ENCODE measurements at regions not wholly inside any gene's neighbourhood (a gene's known extent, or its start where the extent isn't known, plus 50 kb on each side); places are given as distances from the start of the nearest gene placed in this dataset.

DNA sequence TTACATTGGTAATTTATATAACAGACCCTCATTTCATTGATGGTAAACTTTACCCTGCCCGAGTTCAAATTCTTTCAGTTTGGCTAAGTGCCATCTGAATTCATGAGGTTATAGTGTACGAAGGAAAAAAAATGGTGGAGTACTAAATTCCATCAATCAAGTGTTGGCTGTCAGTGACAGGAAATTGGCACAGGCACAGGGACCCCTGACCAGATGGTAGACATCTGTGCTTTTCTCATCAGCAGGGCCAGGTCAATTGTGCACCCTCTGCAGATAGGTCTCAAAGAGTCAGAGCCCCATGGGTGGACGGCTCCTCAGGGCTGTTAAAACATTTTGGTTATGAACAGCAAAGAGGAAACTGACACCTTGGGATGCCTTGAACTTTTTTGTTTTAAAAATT, 439.2 kb downstream of the SETBP1 start:
- peak in 7 of 11 donors; percentile 18 to 48 (median 36) for DNase-seq (ENCODE audit: extremely low read depth in 1 of 11, low read depth in 9 of 11, low spot score in 4 of 11)

- DNase-seq (ENCODE audit: extremely low read depth in 1 of 11, low read depth in 9 of 11, low spot score in 4 of 11): no peak
Measured at GRCh38 chr18:45121146-45121545, 440.5 kb downstream of the SETBP1 start.

DNA sequence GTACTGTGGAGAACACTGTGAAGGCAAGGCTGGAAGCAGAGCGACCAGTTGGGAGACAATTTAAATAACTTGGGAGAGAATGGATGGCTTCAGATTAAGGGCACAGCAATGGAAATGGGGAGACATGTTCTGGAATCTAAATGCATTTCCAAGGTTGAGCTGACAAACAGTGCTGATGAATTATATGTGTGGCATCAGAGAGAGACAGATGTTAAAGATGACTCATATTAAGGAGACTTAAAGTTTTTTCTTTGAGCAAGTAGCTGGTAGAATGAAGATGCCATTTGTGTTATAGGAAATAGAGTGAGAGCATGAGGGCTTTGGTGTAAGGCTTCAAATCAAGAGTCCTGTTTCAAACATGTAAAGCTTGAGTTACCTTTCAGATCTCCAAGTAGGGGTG, 441.8 kb downstream of the SETBP1 start:
- DNase-seq (ENCODE audit: extremely low read depth in 1 of 11, low read depth in 9 of 11, low spot score in 4 of 11): no peak

GRCh38 chr18:45127405-45127804, 446.7 kb downstream of the SETBP1 start:
- peak in 6 of 11 donors; percentile 21 to 48 (median 40) for DNase-seq (ENCODE audit: extremely low read depth in 1 of 11, low read depth in 9 of 11, low spot score in 4 of 11)

DNA sequence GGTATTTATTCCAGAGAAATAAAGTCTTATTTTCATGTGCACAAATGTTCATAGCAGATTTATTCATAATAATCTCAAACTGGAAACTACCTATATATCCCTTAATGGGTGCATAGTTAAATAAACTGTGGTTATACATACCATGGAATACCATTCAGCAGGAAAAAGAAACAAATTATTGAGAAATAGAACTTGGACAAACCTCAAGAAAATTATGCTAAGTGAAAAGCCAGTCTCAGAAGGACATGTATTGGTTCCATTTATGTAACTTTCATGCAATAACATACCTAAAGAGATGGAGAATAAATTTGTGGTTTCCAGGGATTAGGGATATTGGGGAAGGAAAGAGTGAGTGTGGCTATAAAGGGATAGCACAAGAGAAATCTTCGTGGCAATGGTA, 452.6 kb downstream of the SETBP1 start:
- no peak for DNase-seq (ENCODE audit: extremely low read depth in 1 of 11, low read depth in 9 of 11, low spot score in 4 of 11)

DNA sequence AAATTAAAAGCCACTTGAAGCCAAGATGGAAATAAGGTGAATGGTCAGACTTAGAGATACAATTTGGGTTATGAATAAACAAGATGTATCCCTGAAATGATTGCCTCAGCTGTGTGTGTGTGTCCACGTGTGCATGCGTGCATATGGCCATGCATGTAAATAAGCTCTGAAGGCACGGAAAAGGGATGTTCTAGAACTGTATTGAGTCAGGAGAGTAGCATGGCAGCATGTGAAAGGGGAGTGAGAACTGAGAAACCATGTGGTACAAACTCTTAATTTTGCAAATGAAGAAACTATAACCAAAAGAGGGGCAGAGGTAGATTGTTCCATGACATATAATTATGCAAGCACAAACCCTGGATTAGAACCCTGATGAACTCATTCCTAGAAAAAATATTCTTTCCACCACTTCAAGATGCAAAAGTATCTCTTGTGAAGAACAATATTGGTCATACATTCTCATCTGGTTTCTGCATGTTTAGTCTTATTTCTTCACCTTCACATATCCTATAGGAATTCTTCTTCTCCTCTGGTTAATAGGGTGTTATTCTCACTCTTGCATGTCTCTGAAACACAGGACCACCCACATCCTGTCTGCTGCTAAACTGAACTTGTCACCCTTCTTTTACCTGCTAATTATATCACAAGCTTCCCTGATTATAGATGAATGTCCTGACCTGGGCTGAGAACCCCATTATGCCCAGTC, 455.8 kb downstream of the SETBP1 start:
- no peak for DNase-seq (ENCODE audit: extremely low read depth in 1 of 11, low read depth in 9 of 11, low spot score in 4 of 11)

DNA sequence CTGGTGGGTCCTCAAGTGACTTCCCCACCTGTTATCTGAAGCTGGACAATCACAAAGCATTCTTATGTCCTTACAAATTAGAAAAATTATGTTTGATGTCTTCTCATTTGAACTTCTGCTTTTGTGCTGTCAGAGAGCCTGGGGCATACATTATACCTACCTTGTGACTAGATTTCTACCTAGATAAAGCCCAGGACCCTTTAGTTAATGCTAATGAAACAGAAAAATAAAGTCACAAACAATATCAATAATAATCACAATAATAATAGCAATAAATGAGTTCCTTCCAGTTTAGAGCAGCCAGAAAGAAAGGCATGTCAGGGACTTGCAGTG, 456.4 kb downstream of the SETBP1 start:
- no peak for DNase-seq (ENCODE audit: extremely low read depth in 1 of 11, low read depth in 9 of 11, low spot score in 4 of 11)

DNA sequence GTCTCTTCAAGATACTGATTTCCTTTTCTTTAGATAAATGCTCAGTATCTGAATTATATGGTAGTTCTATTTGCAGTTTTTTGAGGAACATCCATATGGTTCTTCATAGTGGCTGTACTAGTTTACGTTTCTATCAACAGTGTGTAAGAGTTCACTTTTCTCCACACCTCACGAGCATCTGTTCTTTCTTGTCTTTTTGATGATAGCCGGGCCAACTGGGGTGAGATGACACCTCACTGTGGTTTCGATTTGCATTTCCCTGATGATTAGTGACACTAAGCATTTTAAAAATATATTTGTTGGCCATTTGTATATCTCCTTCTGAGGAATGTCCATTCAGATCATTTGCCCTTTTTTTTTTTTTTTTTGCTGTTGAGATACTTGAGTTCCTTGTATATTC, 458.8 kb downstream of the SETBP1 start:
- DNase-seq (ENCODE audit: extremely low read depth in 1 of 11, low read depth in 9 of 11, low spot score in 4 of 11): no peak

GRCh38 chr18:45142868-45143267, 462.2 kb downstream of the SETBP1 start:
- no peak for DNase-seq (ENCODE audit: extremely low read depth in 1 of 11, low read depth in 9 of 11, low spot score in 4 of 11)

DNA sequence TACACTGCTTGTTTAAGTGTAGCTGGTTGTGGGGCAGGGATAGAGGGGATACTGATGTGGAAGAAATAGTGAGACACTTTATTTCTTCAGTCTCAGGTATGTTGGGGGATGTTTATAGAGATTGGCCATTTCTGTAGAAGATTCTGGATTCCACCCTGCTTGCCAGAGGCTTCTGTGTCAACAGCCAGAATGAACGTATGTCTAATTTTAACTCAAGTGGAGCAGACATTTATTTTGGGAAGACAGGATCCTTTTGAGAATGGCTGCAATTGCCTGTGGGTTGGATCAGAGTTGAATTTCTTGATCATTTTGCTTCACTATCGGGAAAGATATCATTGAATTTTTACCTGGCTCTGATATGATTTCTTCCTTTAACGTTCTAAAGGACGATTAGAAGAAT, 465.6 kb upstream of the SLC14A2 start:
- no peak for DNase-seq (ENCODE audit: extremely low read depth in 1 of 11, low read depth in 9 of 11, low spot score in 4 of 11)

GRCh38 chr18:45151645-45152044, 463.6 kb upstream of the SLC14A2 start:
- no peak for DNase-seq (ENCODE audit: extremely low read depth in 1 of 11, low read depth in 9 of 11, low spot score in 4 of 11)

DNA sequence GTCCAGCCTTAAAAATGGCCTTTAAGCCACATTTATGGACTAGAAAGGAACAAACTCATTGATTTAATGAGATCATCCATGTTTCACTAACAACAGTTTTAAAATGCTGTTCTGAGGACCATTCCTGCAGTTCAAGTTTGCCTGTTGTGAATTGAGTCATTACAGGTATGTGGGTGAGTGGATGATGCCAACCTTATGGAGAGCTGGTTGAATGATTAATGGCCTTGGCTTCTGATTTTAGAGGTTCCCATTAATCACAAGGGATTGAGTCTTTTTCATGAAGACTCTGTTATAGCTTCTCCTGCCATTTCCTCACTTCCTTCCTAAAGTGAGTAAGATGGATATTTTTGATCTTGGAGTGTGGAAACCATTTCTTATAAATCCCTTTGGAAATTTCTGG, 459.8 kb upstream of the SLC14A2 start:
- DNase-seq (ENCODE audit: extremely low read depth in 1 of 11, low read depth in 9 of 11, low spot score in 4 of 11): no peak

- peak in 1 of 11 donors; percentile 17 for DNase-seq (ENCODE audit: extremely low read depth in 1 of 11, low read depth in 9 of 11, low spot score in 4 of 11)
Measured at GRCh38 chr18:45156946-45157345, 458.3 kb upstream of the SLC14A2 start.

- no peak for DNase-seq (ENCODE audit: extremely low read depth in 1 of 11, low read depth in 9 of 11, low spot score in 4 of 11)
Measured at GRCh38 chr18:45157576-45157975, 457.7 kb upstream of the SLC14A2 start.

DNA sequence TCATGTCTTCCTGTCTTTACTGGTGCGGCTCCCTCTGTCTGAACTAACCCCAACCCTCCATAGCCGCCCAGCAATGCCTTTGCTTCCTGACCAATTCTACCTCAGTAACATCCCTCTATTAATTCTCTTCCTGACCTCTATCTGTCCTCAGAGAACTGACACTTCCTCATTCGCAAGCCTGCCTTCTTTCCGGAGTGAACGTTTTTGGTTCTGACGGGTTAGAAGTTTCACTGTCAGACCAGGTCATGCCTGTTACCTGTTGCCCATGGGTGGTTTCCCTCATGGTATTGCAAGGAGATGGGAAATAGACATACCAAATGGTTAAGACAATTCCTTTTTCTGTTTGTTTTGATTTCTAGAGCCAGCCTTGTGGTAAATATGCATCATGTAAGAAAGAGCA, 453.4 kb upstream of the SLC14A2 start:
- no peak for DNase-seq (ENCODE audit: extremely low read depth in 1 of 11, low read depth in 9 of 11, low spot score in 4 of 11)

- DNase-seq (ENCODE audit: extremely low read depth in 1 of 11, low read depth in 9 of 11, low spot score in 4 of 11): no peak
Measured at GRCh38 chr18:45163871-45164270, 451.4 kb upstream of the SLC14A2 start.

DNA sequence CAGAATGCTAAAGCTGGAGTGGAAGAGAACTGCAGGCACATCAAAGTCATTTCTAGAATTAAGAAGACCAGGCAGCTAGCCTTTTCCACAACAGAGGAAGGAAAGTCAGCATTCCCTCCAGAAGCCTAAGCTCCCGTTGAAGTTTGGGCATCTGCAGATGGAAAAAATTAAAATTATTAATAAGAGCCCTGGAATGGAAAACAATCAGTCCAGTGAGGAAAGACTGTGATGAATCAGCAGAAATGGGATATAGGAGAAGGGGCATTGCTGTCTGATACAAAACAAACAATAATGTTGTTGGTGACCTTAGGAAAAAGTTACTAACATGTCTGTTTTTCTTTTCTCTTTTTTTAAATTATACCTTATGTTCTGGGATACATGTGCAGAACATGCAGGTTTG, 450.7 kb upstream of the SLC14A2 start:
- no peak for DNase-seq (ENCODE audit: extremely low read depth in 1 of 11, low read depth in 9 of 11, low spot score in 4 of 11)

DNA sequence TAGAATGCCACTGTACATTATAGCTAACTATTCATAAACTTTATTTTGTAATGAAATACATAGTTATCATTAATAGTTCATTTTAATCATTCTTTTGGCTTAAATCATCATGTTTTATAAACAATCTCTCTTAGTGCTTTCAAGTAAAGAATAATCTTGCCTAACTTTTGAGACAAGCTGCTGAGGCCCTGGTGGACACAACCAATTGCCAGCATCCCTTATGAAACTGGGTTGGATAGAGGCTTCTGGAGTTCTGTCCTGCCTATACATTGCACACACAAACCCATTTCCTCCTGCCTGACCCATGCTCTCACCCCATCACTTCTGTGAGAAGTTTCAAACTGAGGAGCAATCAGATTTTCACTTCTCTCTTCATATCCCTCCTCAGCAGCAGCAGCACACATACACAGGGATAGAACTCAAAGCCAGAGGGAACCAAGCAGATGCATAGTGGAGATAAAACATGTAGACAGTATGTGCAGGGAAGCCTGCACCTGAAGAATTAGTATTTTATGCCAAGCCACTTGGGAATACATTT, 450.0 kb upstream of the SLC14A2 start:
- DNase-seq (ENCODE audit: extremely low read depth in 1 of 11, low read depth in 9 of 11, low spot score in 4 of 11): no peak

- DNase-seq (ENCODE audit: extremely low read depth in 1 of 11, low read depth in 9 of 11, low spot score in 4 of 11): no peak
Measured at GRCh38 chr18:45165871-45166270, 449.4 kb upstream of the SLC14A2 start.

GRCh38 chr18:45166341-45166835, 448.9 kb upstream of the SLC14A2 start:
- no peak for DNase-seq (ENCODE audit: extremely low read depth in 1 of 11, low read depth in 9 of 11, low spot score in 4 of 11)

GRCh38 chr18:45166836-45167551, 448.3 kb upstream of the SLC14A2 start:
- DNase-seq (ENCODE audit: extremely low read depth in 1 of 11, low read depth in 9 of 11, low spot score in 4 of 11): no peak

Data from renal cortex interstitium (tissue), 11 donors.